SK-N-SH treated with all-trans-retinoic acid at 6 μM for 48 hours (cell line): ENCODE measurements at regions not wholly inside any gene's neighbourhood (a gene's known extent, or its start where the extent isn't known, plus 50 kb on each side); places are given as distances from the start of the nearest gene placed in this dataset.

ENCODE experiments used
- ARNTL ChIP-seq: fragments of 450-650 bp; formaldehyde crosslinking; IDR thresholded peaks from 2 replicates; pipeline ENCODE4 v1.5.0; 2020; ENCODE audit warnings: low read depth, mild to moderate bottlenecking, moderate library complexity, borderline replicate concordance
- RARB ChIP-seq: fragments of 250-450 bp; sonication (Bioruptor Pico); IDR thresholded peaks from 2 replicates; pipeline ENCODE4 v1.8.0; 2021; ENCODE audit warnings: mild to moderate bottlenecking, moderate library complexity

DNA sequence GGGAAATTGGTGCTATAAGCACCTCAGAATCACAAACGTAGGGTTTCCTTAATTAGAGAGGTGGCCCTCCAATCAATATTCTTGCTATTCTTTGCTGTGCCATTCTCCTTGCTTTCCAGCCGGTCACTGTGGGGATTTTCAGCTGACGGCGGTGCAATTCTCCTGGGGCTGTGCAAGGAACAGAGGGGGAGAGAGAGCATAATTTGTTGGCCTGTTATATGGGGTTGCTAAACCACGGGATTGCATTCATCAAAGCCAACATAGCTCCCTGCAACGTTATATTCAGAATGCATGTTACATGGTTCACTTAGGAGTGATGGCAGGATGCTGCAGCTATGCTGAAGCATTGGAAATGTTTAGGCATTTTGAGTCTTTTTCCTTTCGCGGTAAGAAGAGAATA lies 441.3 kb upstream of the CLINT1 start:
- TF ChIP-seq RARB (CRISPR knock-in tag) (no peak), ARNTL (CRISPR knock-in tag) (no peak)
